SJSA1 (cell line): ENCODE measurements at regions not wholly inside any gene's neighbourhood (a gene's known extent, or its start where the extent isn't known, plus 50 kb on each side); places are given as distances from the start of the nearest gene placed in this dataset.
A peak's percentile ranks its signal among the peaks of the same experiment; 100 is the strongest.
"Not testable (repeated sequence)": the region's sequence is repeated elsewhere in the genome, so short reads cannot be mapped to it uniquely, and the experiment has no call there.

Experiments
- DNase-seq, 2 experiments: peaks; one replicate each; pipeline ENCODE4 v3.0.0-alpha.2; 2015 to 2020; ENCODE audit warnings: low spot score in 2 of 2, low read depth in 1 of 2
- H3K27ac ChIP-seq: fragments of 250-450 bp; sonication (Bioruptor Pico); 2 replicates; pipeline ENCODE4 v1.5.1; 2020; ENCODE audit warnings: mild to moderate bottlenecking, moderate library complexity
- H3K27me3 ChIP-seq: fragments of 250-450 bp; sonication (Bioruptor Pico); replicated peaks from 2 replicates; pipeline ENCODE4 v1.5.1; 2020; ENCODE audit warnings: mild to moderate bottlenecking, moderate library complexity
- H3K36me3 ChIP-seq: fragments of 250-450 bp; sonication (Bioruptor Pico); 2 replicates; pipeline ENCODE4 v1.5.1; 2020; ENCODE audit warnings: mild to moderate bottlenecking
- H3K4me1 ChIP-seq: fragments of 250-450 bp; sonication (Bioruptor Pico); replicated peaks from 2 replicates; pipeline ENCODE4 v1.6.1; 2021; ENCODE audit warnings: mild to moderate bottlenecking
- H3K4me3 ChIP-seq: fragments of 250-450 bp; sonication (Bioruptor Pico); 2 replicates; pipeline ENCODE4 v1.5.1; 2020; ENCODE audit warnings: mild to moderate bottlenecking
- H3K9me3 ChIP-seq: fragments of 250-450 bp; sonication (Bioruptor Pico); replicated peaks from 2 replicates; pipeline ENCODE4 v1.5.1; 2020; ENCODE audit warnings: mild to moderate bottlenecking

GRCh38 chr10:30216821-30217220 is 132.3 kb downstream of the MTPAP start:
- Histone ChIP-seq H3K27me3 (no peaks in the 10 kb centered on the region), H3K27ac (no peak overlapping the region), H3K4me1 (no peaks in the 10 kb centered on the region; the same call in 1 of the 2 replicates), H3K9me3 (no peaks in the 10 kb centered on the region), H3K4me3 (no peak overlapping the region), H3K36me3 (no peaks in the 10 kb centered on the region)
- no peak for DNase-seq

GRCh38 chr10:30215623-30216022 is 133.5 kb downstream of the MTPAP start:
- no peaks in the 10 kb centered on the region for H3K9me3 ChIP-seq
- H3K36me3 ChIP-seq, result no peaks in the 10 kb centered on the region
- no peak overlapping the region for H3K27ac ChIP-seq
- H3K4me1 ChIP-seq, result no peaks in the 10 kb centered on the region; the same call in 1 of the 2 replicates
- H3K27me3 ChIP-seq, result no peaks in the 10 kb centered on the region
- no peak overlapping the region for H3K4me3 ChIP-seq
- no peak for DNase-seq

- no peak overlapping the region for H3K27ac ChIP-seq
- no peaks in the 10 kb centered on the region for H3K9me3 ChIP-seq
- H3K4me1 ChIP-seq, result no peaks in the 10 kb centered on the region; the same call in 1 of the 2 replicates
- DNase-seq, result no peak
- no peaks in the 10 kb centered on the region for H3K27me3 ChIP-seq
- H3K4me3 ChIP-seq, result no peak overlapping the region
- no peaks in the 10 kb centered on the region for H3K36me3 ChIP-seq
Observed at GRCh38 chr10:30215141-30215540, 133.9 kb downstream of the MTPAP start.

GRCh38 chr10:30210296-30210695 is 138.8 kb downstream of the MTPAP start:
- Histone ChIP-seq H3K9me3 (no peaks in the 10 kb centered on the region), H3K4me3 (no peak overlapping the region), H3K27ac (no peak overlapping the region), H3K4me1 (peaks cover 11% of the 10 kb centered on the region), H3K27me3 (no peaks in the 10 kb centered on the region), H3K36me3 (no peaks in the 10 kb centered on the region)
- DNase-seq, result no peak

- no peak for DNase-seq
- Histone ChIP-seq H3K27me3 (no peaks in the 10 kb centered on the region), H3K36me3 (no peaks in the 10 kb centered on the region), H3K9me3 (no peaks in the 10 kb centered on the region; the same call in 1 of the 2 replicates), H3K4me1 (peaks cover 11% of the 10 kb centered on the region), H3K27ac (no peak overlapping the region), H3K4me3 (no peak overlapping the region)
Observed at GRCh38 chr10:30208330-30208729, 140.7 kb downstream of the MTPAP start.

- no peaks in the 10 kb centered on the region; the same call in 1 of the 2 replicates for H3K9me3 ChIP-seq
- H3K27ac ChIP-seq, result no peak overlapping the region
- DNase-seq, result peak in 1 of 2 experiments; percentile 43
- H3K4me1 ChIP-seq, result peaks cover 11% of the 10 kb centered on the region
- no peaks in the 10 kb centered on the region for H3K36me3 ChIP-seq
- no peak overlapping the region for H3K4me3 ChIP-seq
- no peaks in the 10 kb centered on the region for H3K27me3 ChIP-seq
Observed at GRCh38 chr10:30207485-30208052, 141.5 kb downstream of the MTPAP start.

GRCh38 chr10:30200017-30200415 is 140.6 kb upstream of the JCAD start:
- H3K27me3 ChIP-seq, result peaks cover 10% of the 10 kb centered on the region; the same call in 1 of the 2 replicates
- no peaks in the 10 kb centered on the region for H3K4me1 ChIP-seq
- no peak overlapping the region for H3K27ac ChIP-seq
- H3K4me3 ChIP-seq, result no peak overlapping the region
- H3K36me3 ChIP-seq, result no peaks in the 10 kb centered on the region
- no peaks in the 10 kb centered on the region; the same call in 1 of the 2 replicates for H3K9me3 ChIP-seq
- no peak for DNase-seq

GRCh38 chr10:30199376-30200016 is 140.1 kb upstream of the JCAD start:
- no peak for DNase-seq

GRCh38 chr10:30197186-30197585 is 137.8 kb upstream of the JCAD start:
- no peak overlapping the region for H3K4me3 ChIP-seq
- no peaks in the 10 kb centered on the region for H3K4me1 ChIP-seq
- H3K27ac ChIP-seq, result no peak overlapping the region
- peaks cover 10% of the 10 kb centered on the region; the same call in 1 of the 2 replicates for H3K27me3 ChIP-seq
- no peaks in the 10 kb centered on the region for H3K36me3 ChIP-seq
- DNase-seq, result no peak
- H3K9me3 ChIP-seq, result no peaks in the 10 kb centered on the region

More at GRCh38 chr10:30199376-30200016, 140.1 kb upstream of the JCAD start:
- Histone ChIP-seq H3K36me3 (no peaks in the 10 kb centered on the region), H3K9me3 (no peaks in the 10 kb centered on the region; the same call in 1 of the 2 replicates), H3K27me3 (peaks cover 10% of the 10 kb centered on the region; the same call in 1 of the 2 replicates), H3K27ac (no peak overlapping the region), H3K4me1 (no peaks in the 10 kb centered on the region), H3K4me3 (no peak overlapping the region)

GRCh38 chr10:30196559-30196958 is 137.2 kb upstream of the JCAD start:
- not testable (repeated sequence) for H3K36me3 ChIP-seq, H3K4me1 ChIP-seq, DNase-seq, H3K9me3 ChIP-seq, H3K27ac ChIP-seq, H3K4me3 ChIP-seq
- peaks cover 10% of the 10 kb centered on the region; the same call in 1 of the 2 replicates for H3K27me3 ChIP-seq

- no peaks in the 10 kb centered on the region for H3K36me3 ChIP-seq
- H3K27ac ChIP-seq, result no peak overlapping the region
- H3K27me3 ChIP-seq, result peaks cover 10% of the 10 kb centered on the region; the same call in 1 of the 2 replicates
- peaks cover 14% of the 10 kb centered on the region for H3K4me1 ChIP-seq
- H3K9me3 ChIP-seq, result no peaks in the 10 kb centered on the region
- no peak overlapping the region for H3K4me3 ChIP-seq
- no peak for DNase-seq
Observed at GRCh38 chr10:30192846-30193608, 133.6 kb upstream of the JCAD start.

- Histone ChIP-seq H3K4me3 (no peak overlapping the region), H3K27ac (no peak overlapping the region), H3K9me3 (no peaks in the 10 kb centered on the region), H3K36me3 (no peaks in the 10 kb centered on the region), H3K4me1 (peaks cover 33% of the 10 kb centered on the region), H3K27me3 (0 out of 2 replicates have a peak, but pooled peaks cover 1% of the 10 kb centered on the region)
- no peak for DNase-seq
Observed at GRCh38 chr10:30190577-30191552, 131.5 kb upstream of the JCAD start.

GRCh38 chr10:30189238-30189580 is 129.8 kb upstream of the JCAD start:
- Histone ChIP-seq H3K4me3 (no peak overlapping the region), H3K4me1 (peaks cover 49% of the 10 kb centered on the region), H3K27me3 (no peaks in the 10 kb centered on the region), H3K27ac (no peak overlapping the region), H3K9me3 (no peaks in the 10 kb centered on the region), H3K36me3 (no peaks in the 10 kb centered on the region)
- DNase-seq, result no peak
